ENCODE measurements at regions not wholly inside any gene's neighbourhood (a gene's known extent, or its start where the extent isn't known, plus 50 kb on each side); places are given as distances from the start of the nearest gene placed in this dataset.

- TF ChIP-seq CTCF (IDR thresholded peaks at IDR 0.05; ENCODE audit: low read length) (no peak), EZH2 (optimal IDR thresholded peaks at IDR 0.05; ENCODE audit: low read depth, low read length) (no peak)
Measured at GRCh38 chr2:200091126-200091525, 135.7 kb downstream of the MAIP1 start.
